ENCODE measurements at regions not wholly inside any gene's neighbourhood (a gene's known extent, or its start where the extent isn't known, plus 50 kb on each side); places are given as distances from the start of the nearest gene placed in this dataset.

- TF ChIP-seq EP300 (IDR thresholded peaks at IDR 0.05; ENCODE audit: low read depth in 2 of 2, low read length in 2 of 2) (no peak), EP300 (CRISPR knock-in tag; IDR thresholded peaks at IDR 0.05; ENCODE audit: borderline replicate concordance) (no peak), ZNF558 (CRISPR knock-in tag; IDR thresholded peaks at IDR 0.05; ENCODE audit: borderline replicate concordance) (no peak), ZNF564 (CRISPR knock-in tag; IDR thresholded peaks at IDR 0.05) (no peak), FOXO1 (CRISPR knock-in tag; IDR thresholded peaks at IDR 0.05) (no peak), ZNF343 (CRISPR knock-in tag; IDR thresholded peaks at IDR 0.05) (no peak), SP1 (IDR thresholded peaks at IDR 0.05) (no peak), SP1 (CRISPR knock-in tag; IDR thresholded peaks at IDR 0.05) (no peak)
These were observed 694.5 kb upstream of the RAB6C start for GRCh38 chr2:129285012-129285411.
